GM19240 (cell line): ENCODE measurements at regions not wholly inside any gene's neighbourhood (a gene's known extent, or its start where the extent isn't known, plus 50 kb on each side); places are given as distances from the start of the nearest gene placed in this dataset.
"Not testable (repeated sequence)": the region's sequence is repeated elsewhere in the genome, so short reads cannot be mapped to it uniquely, and the experiment has no call there.

ENCODE experiments used
- DNase-seq: peaks from one replicate; pipeline ENCODE4 v3.0.0; 2011; ENCODE audit warnings: low spot score; ENCODE audit not compliant: insufficient read length

GRCh38 chr9:82706786-82707185 lies 356.2 kb downstream of the RASEF start:
- no peak for DNase-seq

GRCh38 chr9:82716821-82717220 lies 346.1 kb downstream of the RASEF start:
- no peak for DNase-seq

- no peak for DNase-seq
These were observed 342.4 kb downstream of the RASEF start for GRCh38 chr9:82720515-82720914.

- DNase-seq = no peak
These were observed 341.3 kb downstream of the RASEF start for GRCh38 chr9:82721593-82721992.

- DNase-seq = no peak
These were observed 340.9 kb downstream of the RASEF start for GRCh38 chr9:82722051-82722450.

GRCh38 chr9:82722561-82722960 lies 340.4 kb downstream of the RASEF start:
- no peak for DNase-seq

GRCh38 chr9:82726424-82727276 lies 336.3 kb downstream of the RASEF start:
- no peak for DNase-seq

GRCh38 chr9:82729141-82729540 lies 333.8 kb downstream of the RASEF start:
- no peak for DNase-seq

- DNase-seq = no peak
These were observed 332.9 kb downstream of the RASEF start for GRCh38 chr9:82729991-82730589.

GRCh38 chr9:82732928-82733327 lies 330.0 kb downstream of the RASEF start:
- DNase-seq = no peak

- no peak for DNase-seq
These were observed 326.8 kb downstream of the RASEF start for GRCh38 chr9:82736126-82736525.

GRCh38 chr9:82736701-82737100 lies 326.2 kb downstream of the RASEF start:
- no peak for DNase-seq

GRCh38 chr9:82745919-82746318 lies 317.0 kb downstream of the RASEF start:
- DNase-seq = no peak

GRCh38 chr9:82750411-82750913 lies 312.5 kb downstream of the RASEF start:
- DNase-seq = no peak

- no peak for DNase-seq
These were observed 305.0 kb downstream of the RASEF start for GRCh38 chr9:82757924-82758323.

- DNase-seq = no peak
These were observed 301.9 kb downstream of the RASEF start for GRCh38 chr9:82761027-82761426.

GRCh38 chr9:82761956-82762355 lies 301.0 kb downstream of the RASEF start:
- DNase-seq = no peak

- no peak for DNase-seq
These were observed 299.3 kb downstream of the RASEF start for GRCh38 chr9:82763656-82764055.

- DNase-seq = no peak
These were observed 298.8 kb downstream of the RASEF start for GRCh38 chr9:82764061-82764668.

GRCh38 chr9:82774707-82775231 lies 288.2 kb downstream of the RASEF start:
- not testable (repeated sequence) for DNase-seq

GRCh38 chr9:82776508-82776907 lies 286.4 kb downstream of the RASEF start:
- no peak for DNase-seq

- DNase-seq = no peak
These were observed 285.6 kb downstream of the RASEF start for GRCh38 chr9:82777366-82777765.
